Prostate gland (tissue), 2 donors: ENCODE measurements at regions not wholly inside any gene's neighbourhood (a gene's known extent, or its start where the extent isn't known, plus 50 kb on each side); places are given as distances from the start of the nearest gene placed in this dataset.

ENCODE experiments used
- CTCF ChIP-seq, 4 experiments: fragments of 200-600 bp in 2 of 4; fragments of 450-650 bp in 2 of 4; sonication (generic) in 2 of 4; IDR thresholded peaks; 1 replicate in 3 of 4; 2 replicates in 1 of 4; pipeline ENCODE4 v1.5.1; 2016 to 2019; ENCODE audit warnings: antibody characterized with exemption in 4 of 4, mild to moderate bottlenecking in 2 of 4, moderate library complexity in 2 of 4
- POLR2A ChIP-seq: fragments of 450-650 bp; IDR thresholded peaks from one replicate; pipeline ENCODE4 v1.6.1; 2016; ENCODE audit warnings: antibody characterized with exemption, mild to moderate bottlenecking

GRCh38 chr2:199602271-199602895, 144.6 kb upstream of the SATB2 start:
- TF ChIP-seq CTCF (IDR thresholded peaks at IDR 0.05) (no peak), POLR2A (no peak)
